ENCODE measurements at regions not wholly inside any gene's neighbourhood (a gene's known extent, or its start where the extent isn't known, plus 50 kb on each side); places are given as distances from the start of the nearest gene placed in this dataset.

DNA sequence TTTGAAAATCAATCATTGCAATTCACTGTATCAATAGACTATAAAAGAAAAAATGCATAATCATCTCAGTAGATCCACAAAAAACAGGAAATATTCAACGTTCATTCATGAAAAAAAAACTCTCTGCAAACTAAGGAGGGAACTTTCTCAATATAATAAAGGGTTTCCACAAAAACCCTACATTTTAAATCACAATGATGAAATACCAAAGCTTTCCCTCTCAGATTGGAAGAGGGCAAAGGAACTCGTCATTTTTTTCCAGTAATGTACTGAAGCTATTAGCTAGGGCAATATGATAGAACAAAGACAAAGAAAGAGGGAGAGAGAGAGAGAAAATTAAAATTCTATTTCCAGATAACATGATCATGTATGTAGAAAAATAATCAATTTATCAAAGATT, 167.1 kb upstream of the RBMS1 start:
- intact Hi-C loops (cut with micrococcal nuclease): no loop called here
- Mint-ChIP-seq H3K27ac (no peak overlapping the region), H3K27me3 (ENCODE audit: low read depth in 2 of 2) (peaks cover 20 to 34% of the 10 kb centered on the region in 2 donors), H3K4me1 (peaks cover under 1% of the 10 kb centered on the region in 2 donors), H3K9me3 (no peaks in the 10 kb centered on the region), H3K36me3 (no peaks in the 10 kb centered on the region), H3K4me3 (no peak overlapping the region)
- no peak overlapping the region for H3K4me3 ChIP-seq (ENCODE audit: low read length)
- peaks cover 4% of the 10 kb centered on the region for H3K27me3 ChIP-seq (ENCODE audit: control insufficient read depth, insufficient read depth, low read length)
- no peaks in the 10 kb centered on the region for H3K4me1 ChIP-seq (ENCODE audit: control insufficient read depth, insufficient read depth, low read length)
- ATAC-seq (no peak), DNase-seq (no peak)
- TF ChIP-seq, protein P1, sequence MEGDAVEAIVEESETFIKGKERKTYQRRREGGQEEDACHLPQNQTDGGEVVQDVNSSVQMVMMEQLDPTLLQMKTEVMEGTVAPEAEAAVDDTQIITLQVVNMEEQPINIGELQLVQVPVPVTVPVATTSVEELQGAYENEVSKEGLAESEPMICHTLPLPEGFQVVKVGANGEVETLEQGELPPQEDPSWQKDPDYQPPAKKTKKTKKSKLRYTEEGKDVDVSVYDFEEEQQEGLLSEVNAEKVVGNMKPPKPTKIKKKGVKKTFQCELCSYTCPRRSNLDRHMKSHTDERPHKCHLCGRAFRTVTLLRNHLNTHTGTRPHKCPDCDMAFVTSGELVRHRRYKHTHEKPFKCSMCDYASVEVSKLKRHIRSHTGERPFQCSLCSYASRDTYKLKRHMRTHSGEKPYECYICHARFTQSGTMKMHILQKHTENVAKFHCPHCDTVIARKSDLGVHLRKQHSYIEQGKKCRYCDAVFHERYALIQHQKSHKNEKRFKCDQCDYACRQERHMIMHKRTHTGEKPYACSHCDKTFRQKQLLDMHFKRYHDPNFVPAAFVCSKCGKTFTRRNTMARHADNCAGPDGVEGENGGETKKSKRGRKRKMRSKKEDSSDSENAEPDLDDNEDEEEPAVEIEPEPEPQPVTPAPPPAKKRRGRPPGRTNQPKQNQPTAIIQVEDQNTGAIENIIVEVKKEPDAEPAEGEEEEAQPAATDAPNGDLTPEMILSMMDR (IDR thresholded peaks at IDR 0.05): no peak
- 10% methylated on average over 2 of the region's 2 CpGs for WGBS (ENCODE audit: insufficient coverage)
- H3K36me3 ChIP-seq (ENCODE audit: control insufficient read depth, insufficient read depth, low read length): no peaks in the 10 kb centered on the region
- no peaks in the 10 kb centered on the region for H3K9me3 ChIP-seq (ENCODE audit: control insufficient read depth, insufficient read depth, low read length)
- no peak overlapping the region for H3K27ac ChIP-seq (ENCODE audit: low read length)

DNA sequence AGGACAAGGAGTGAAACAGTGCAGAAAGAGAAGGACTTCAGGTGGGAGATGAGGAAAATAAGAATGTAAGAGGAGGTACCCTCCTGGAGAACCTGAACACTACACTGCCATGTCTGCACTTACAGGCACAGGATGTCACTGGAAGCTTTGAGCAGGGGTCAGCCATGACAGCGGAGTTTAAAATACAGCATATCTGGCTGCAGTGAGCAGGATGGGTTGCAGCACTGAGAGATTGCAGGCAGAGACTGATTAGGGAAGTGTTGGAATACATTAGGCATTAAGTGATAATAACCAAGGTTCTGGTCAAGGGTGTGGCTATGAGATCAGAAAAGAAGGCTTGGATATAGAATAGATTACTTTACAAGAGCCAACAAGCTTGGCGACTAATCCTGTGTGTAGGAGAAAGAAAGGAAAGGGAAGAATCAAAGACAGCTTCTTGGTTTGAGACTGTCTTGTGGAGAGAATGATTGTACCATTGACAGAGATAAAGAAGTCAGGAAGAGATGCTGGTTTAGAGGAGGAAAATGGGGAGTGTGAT, 171.1 kb upstream of the RBMS1 start:
- H3K4me3 Mint-ChIP-seq: no peak overlapping the region
- H3K9me3 Mint-ChIP-seq: no peaks in the 10 kb centered on the region
- 95% methylated on average over 2 of the region's 2 CpGs for WGBS (ENCODE audit: insufficient coverage)
- TF ChIP-seq, protein P1 (IDR thresholded peaks at IDR 0.05): no peak
- Histone ChIP-seq H3K27me3 (ENCODE audit: control insufficient read depth, insufficient read depth, low read length) (peaks cover 4% of the 10 kb centered on the region), H3K4me1 (ENCODE audit: control insufficient read depth, insufficient read depth, low read length) (no peaks in the 10 kb centered on the region), H3K27ac (ENCODE audit: low read length) (no peak overlapping the region), H3K36me3 (ENCODE audit: control insufficient read depth, insufficient read depth, low read length) (no peaks in the 10 kb centered on the region), H3K9me3 (ENCODE audit: control insufficient read depth, insufficient read depth, low read length) (no peaks in the 10 kb centered on the region), H3K4me3 (ENCODE audit: low read length) (no peak overlapping the region)
- ATAC-seq (no peak), DNase-seq (no peak)
- H3K36me3 Mint-ChIP-seq: no peaks in the 10 kb centered on the region
- peaks cover 15 to 18% of the 10 kb centered on the region in 2 donors for H3K4me1 Mint-ChIP-seq
- no peaks in the 10 kb centered on the region for H3K27me3 Mint-ChIP-seq (ENCODE audit: low read depth in 2 of 2)
- peak overlapping the region in 1 of 2 donors; percentile 1 for H3K27ac Mint-ChIP-seq
- intact Hi-C loops (cut with micrococcal nuclease): no loop called here

DNA sequence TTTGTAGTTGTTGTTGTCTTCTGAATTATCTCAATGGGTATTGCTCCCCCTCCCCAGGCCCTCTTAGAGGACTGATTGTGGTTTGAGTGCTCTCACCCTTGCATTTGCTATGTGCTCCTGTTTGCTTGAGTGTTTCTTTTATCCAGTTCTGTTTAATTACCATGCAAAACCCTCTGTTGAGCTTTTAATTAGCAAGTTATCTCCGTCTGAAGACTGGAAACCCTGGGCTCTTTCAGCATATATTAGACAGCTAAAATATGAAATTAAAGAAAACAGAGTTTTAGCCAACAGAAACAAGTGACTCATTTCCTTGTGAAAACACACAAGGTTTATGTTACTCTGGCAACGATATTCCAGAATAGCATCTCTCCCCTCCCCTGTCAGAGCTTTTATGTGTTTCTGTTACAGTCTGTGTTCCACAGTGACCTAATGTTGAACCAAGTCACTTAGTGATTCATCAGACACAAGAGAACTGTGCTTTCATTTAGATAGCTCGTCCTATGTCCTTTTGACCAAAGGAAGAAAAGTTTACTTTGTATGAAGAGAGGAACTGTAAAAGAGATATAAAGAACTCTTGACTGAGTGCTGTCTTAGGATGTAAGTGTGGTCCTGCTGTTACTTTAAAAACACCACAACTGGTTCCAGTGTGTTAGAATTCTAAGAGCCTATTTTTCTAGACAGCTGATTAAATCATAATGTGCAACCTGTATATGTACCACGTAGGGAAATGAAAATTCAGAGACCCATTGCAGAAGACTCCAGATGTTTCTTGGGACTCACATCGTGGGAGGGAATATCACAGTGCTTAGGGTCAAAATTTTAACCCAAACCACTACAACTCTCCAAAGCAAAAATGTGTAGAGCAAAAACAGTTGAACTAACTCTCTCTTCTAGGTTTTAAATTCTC, 172.8 kb upstream of the RBMS1 start:
- H3K9me3 Mint-ChIP-seq: no peaks in the 10 kb centered on the region
- H3K27ac Mint-ChIP-seq: peak overlapping the region; percentile 50 to 62
- H3K4me1 Mint-ChIP-seq: peaks cover 15 to 18% of the 10 kb centered on the region in 2 donors
- peak overlapping the region; percentile 1 for H3K4me3 Mint-ChIP-seq
- no peaks in the 10 kb centered on the region for H3K36me3 ChIP-seq (ENCODE audit: control insufficient read depth, insufficient read depth, low read length)
- peaks cover 4% of the 10 kb centered on the region for H3K27me3 ChIP-seq (ENCODE audit: control insufficient read depth, insufficient read depth, low read length)
- intact Hi-C loops (cut with micrococcal nuclease): no loop called here
- no peaks in the 10 kb centered on the region for H3K4me1 ChIP-seq (ENCODE audit: control insufficient read depth, insufficient read depth, low read length)
- H3K36me3 Mint-ChIP-seq: no peaks in the 10 kb centered on the region
- no peaks in the 10 kb centered on the region for H3K9me3 ChIP-seq (ENCODE audit: control insufficient read depth, insufficient read depth, low read length)
- ATAC-seq (peak; percentile 73 to 90 (median 84)), DNase-seq (peak in 1 of 2 donors; percentile 38)
- H3K4me3 ChIP-seq (ENCODE audit: low read length): no peak overlapping the region
- TF ChIP-seq, protein P1 (IDR thresholded peaks at IDR 0.05): no peak
- WGBS (ENCODE audit: insufficient coverage): 12% methylated on average over 3 of the region's 5 CpGs
- no peak overlapping the region for H3K27ac ChIP-seq (ENCODE audit: low read length)
- no peaks in the 10 kb centered on the region for H3K27me3 Mint-ChIP-seq (ENCODE audit: low read depth in 2 of 2)

All from natural killer cell (primary cell).